ENCODE measurements at regions not wholly inside any gene's neighbourhood (a gene's known extent, or its start where the extent isn't known, plus 50 kb on each side); places are given as distances from the start of the nearest gene placed in this dataset.
"Not testable (repeated sequence)": the region's sequence is repeated elsewhere in the genome, so short reads cannot be mapped to it uniquely, and the experiment has no call there.

- Histone ChIP-seq H4K20me1 (ENCODE audit: insufficient read depth, low read length) (no peaks in the 10 kb centered on the region), H3K4me2 (ENCODE audit: insufficient read depth, low read length) (no peak overlapping the region)
- TF ChIP-seq, protein P1, sequence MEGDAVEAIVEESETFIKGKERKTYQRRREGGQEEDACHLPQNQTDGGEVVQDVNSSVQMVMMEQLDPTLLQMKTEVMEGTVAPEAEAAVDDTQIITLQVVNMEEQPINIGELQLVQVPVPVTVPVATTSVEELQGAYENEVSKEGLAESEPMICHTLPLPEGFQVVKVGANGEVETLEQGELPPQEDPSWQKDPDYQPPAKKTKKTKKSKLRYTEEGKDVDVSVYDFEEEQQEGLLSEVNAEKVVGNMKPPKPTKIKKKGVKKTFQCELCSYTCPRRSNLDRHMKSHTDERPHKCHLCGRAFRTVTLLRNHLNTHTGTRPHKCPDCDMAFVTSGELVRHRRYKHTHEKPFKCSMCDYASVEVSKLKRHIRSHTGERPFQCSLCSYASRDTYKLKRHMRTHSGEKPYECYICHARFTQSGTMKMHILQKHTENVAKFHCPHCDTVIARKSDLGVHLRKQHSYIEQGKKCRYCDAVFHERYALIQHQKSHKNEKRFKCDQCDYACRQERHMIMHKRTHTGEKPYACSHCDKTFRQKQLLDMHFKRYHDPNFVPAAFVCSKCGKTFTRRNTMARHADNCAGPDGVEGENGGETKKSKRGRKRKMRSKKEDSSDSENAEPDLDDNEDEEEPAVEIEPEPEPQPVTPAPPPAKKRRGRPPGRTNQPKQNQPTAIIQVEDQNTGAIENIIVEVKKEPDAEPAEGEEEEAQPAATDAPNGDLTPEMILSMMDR (IDR thresholded peaks at IDR 0.05; ENCODE audit: extremely low read depth, low read depth, low read length): no peak
These were observed 69.3 kb upstream of the WARS2 start for GRCh38 chr1:119209596-119210295.

GRCh38 chr1:119210296-119210649, 69.8 kb upstream of the WARS2 start:
- Histone ChIP-seq H4K20me1 (ENCODE audit: insufficient read depth, low read length) (no peaks in the 10 kb centered on the region), H3K27me3 (ENCODE audit: insufficient read depth, low read length) (no peaks in the 10 kb centered on the region), H3K4me3 (ENCODE audit: insufficient read depth, low read length) (no peak overlapping the region), H3K4me2 (ENCODE audit: insufficient read depth, low read length) (no peak overlapping the region), H3K79me2 (ENCODE audit: insufficient read depth, low read length) (no peaks in the 10 kb centered on the region), H3K36me3 (ENCODE audit: insufficient read depth, low read length) (no peaks in the 10 kb centered on the region), H3K4me1 (ENCODE audit: insufficient read depth, low read length) (peaks cover 9% of the 10 kb centered on the region), H2AFZ (ENCODE audit: low read length) (no peak overlapping the region), H3K9me3 (ENCODE audit: low read depth, low read length) (no peaks in the 10 kb centered on the region), H3K27ac (ENCODE audit: low read depth, low read length) (no peak overlapping the region)
- TF ChIP-seq, protein P1 (IDR thresholded peaks at IDR 0.05; ENCODE audit: extremely low read depth, low read depth, low read length): no peak
- DNase-seq (ENCODE audit: insufficient read length, low spot score, missing footprints): no peak

More at GRCh38 chr1:119209596-119210295, 69.3 kb upstream of the WARS2 start:
- no peak overlapping the region for H2AFZ ChIP-seq (ENCODE audit: low read length)
- no peaks in the 10 kb centered on the region for H3K27me3 ChIP-seq (ENCODE audit: insufficient read depth, low read length)
- no peak for DNase-seq (ENCODE audit: insufficient read length, low spot score, missing footprints)
- no peaks in the 10 kb centered on the region for H3K9me3 ChIP-seq (ENCODE audit: low read depth, low read length)
- no peaks in the 10 kb centered on the region for H3K36me3 ChIP-seq (ENCODE audit: insufficient read depth, low read length)
- H3K4me1 ChIP-seq (ENCODE audit: insufficient read depth, low read length): peaks cover 9% of the 10 kb centered on the region
- H3K4me3 ChIP-seq (ENCODE audit: insufficient read depth, low read length): no peak overlapping the region
- no peak overlapping the region for H3K27ac ChIP-seq (ENCODE audit: low read depth, low read length)
- no peaks in the 10 kb centered on the region for H3K79me2 ChIP-seq (ENCODE audit: insufficient read depth, low read length)

DNA sequence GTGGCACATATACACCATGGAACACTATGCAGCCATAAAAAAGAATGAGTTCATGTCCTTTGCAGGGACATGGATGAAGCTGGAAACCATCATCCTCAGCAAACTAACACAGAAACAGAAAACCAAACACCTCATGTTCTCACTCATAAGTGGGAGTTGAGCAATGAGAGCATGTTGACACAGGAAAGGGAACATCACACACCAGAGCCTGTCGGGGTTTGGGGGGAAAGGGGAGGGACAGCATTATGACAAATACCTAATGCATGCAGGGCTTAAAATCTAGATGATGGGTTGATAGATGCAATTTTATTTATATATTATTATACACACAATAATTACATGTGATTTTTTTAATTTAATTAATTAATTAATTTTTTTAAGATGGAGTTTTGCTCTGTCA, 72.8 kb upstream of the WARS2 start:
- not testable (repeated sequence) for H3K4me3 ChIP-seq (ENCODE audit: insufficient read depth, low read length); H3K4me2 ChIP-seq (ENCODE audit: insufficient read depth, low read length); H4K20me1 ChIP-seq (ENCODE audit: insufficient read depth, low read length); H3K27ac ChIP-seq (ENCODE audit: low read depth, low read length); H3K27me3 ChIP-seq (ENCODE audit: insufficient read depth, low read length); H2AFZ ChIP-seq (ENCODE audit: low read length); H3K4me1 ChIP-seq (ENCODE audit: insufficient read depth, low read length); H3K9me3 ChIP-seq (ENCODE audit: low read depth, low read length); H3K36me3 ChIP-seq (ENCODE audit: insufficient read depth, low read length); H3K79me2 ChIP-seq (ENCODE audit: insufficient read depth, low read length); DNase-seq (ENCODE audit: insufficient read length, low spot score, missing footprints)

- H3K9me3 ChIP-seq (ENCODE audit: low read depth, low read length); H2AFZ ChIP-seq (ENCODE audit: low read length); H3K4me3 ChIP-seq (ENCODE audit: insufficient read depth, low read length); H3K4me2 ChIP-seq (ENCODE audit: insufficient read depth, low read length); DNase-seq (ENCODE audit: insufficient read length, low spot score, missing footprints); H3K4me1 ChIP-seq (ENCODE audit: insufficient read depth, low read length); H4K20me1 ChIP-seq (ENCODE audit: insufficient read depth, low read length); H3K79me2 ChIP-seq (ENCODE audit: insufficient read depth, low read length); H3K27ac ChIP-seq (ENCODE audit: low read depth, low read length); H3K27me3 ChIP-seq (ENCODE audit: insufficient read depth, low read length); H3K36me3 ChIP-seq (ENCODE audit: insufficient read depth, low read length): not testable (repeated sequence)
These were observed 74.5 kb upstream of the WARS2 start for GRCh38 chr1:119214961-119215360.

- Histone ChIP-seq H3K27me3 (ENCODE audit: insufficient read depth, low read length) (no peaks in the 10 kb centered on the region), H3K27ac (ENCODE audit: low read depth, low read length) (no peak overlapping the region), H3K9me3 (ENCODE audit: low read depth, low read length) (no peaks in the 10 kb centered on the region), H3K4me2 (ENCODE audit: insufficient read depth, low read length) (no peak overlapping the region), H3K4me1 (ENCODE audit: insufficient read depth, low read length) (peaks cover 8% of the 10 kb centered on the region), H2AFZ (ENCODE audit: low read length) (no peak overlapping the region), H3K79me2 (ENCODE audit: insufficient read depth, low read length) (no peaks in the 10 kb centered on the region), H4K20me1 (ENCODE audit: insufficient read depth, low read length) (no peaks in the 10 kb centered on the region), H3K4me3 (ENCODE audit: insufficient read depth, low read length) (no peak overlapping the region), H3K36me3 (ENCODE audit: insufficient read depth, low read length) (no peaks in the 10 kb centered on the region)
- no peak for DNase-seq (ENCODE audit: insufficient read length, low spot score, missing footprints)
- TF ChIP-seq, protein P1 (IDR thresholded peaks at IDR 0.05; ENCODE audit: extremely low read depth, low read depth, low read length): no peak
These were observed 76.9 kb upstream of the WARS2 start for GRCh38 chr1:119217309-119217828.
